OCI-LY7 (cell line): ENCODE measurements at regions not wholly inside any gene's neighbourhood (a gene's known extent, or its start where the extent isn't known, plus 50 kb on each side); places are given as distances from the start of the nearest gene placed in this dataset.

Source experiments
- BruUV-seq: library from RNA; stranded (reverse); fragments of 400-500 nt; replicated peaks from 2 replicates; lab custom pipeline; 2021; lab: Mats Ljungman, UMichigan
- CTCF ChIA-PET: fragments of 300-600 bp; sonication (Branson Sonifier 250); formaldehyde crosslinking; loops from one replicate; lab custom pipeline; 2022; ENCODE audit warnings: antibody characterized with exemption; ENCODE audit not compliant: unreplicated experiment; lab: Charles Lee
- POLR2A ChIA-PET: fragments of 300-600 bp; sonication (Branson Sonifier 250); formaldehyde crosslinking; loops from one replicate; lab custom pipeline; 2022; ENCODE audit warnings: antibody characterized with exemption; lab: Charles Lee
- DNase-seq: peaks from one replicate; pipeline ENCODE4 v3.0.0-alpha.2; 2015; ENCODE audit warnings: low spot score
- H2AFZ ChIP-seq: fragments of 200-600 bp; sonication (generic), shearing (Covaris generic); 2 replicates; pipeline ENCODE4 v1.6.1; 2014; ENCODE audit warnings: mild to moderate bottlenecking, antibody characterized with exemption, low read length, moderate library complexity
- H3K27ac ChIP-seq: fragments of 200-600 bp; sonication (generic); 2 replicates; pipeline ENCODE4 v1.5.1; 2014; ENCODE audit warnings: mixed run types, low read depth, mild to moderate bottlenecking, moderate library complexity, low read length, inconsistent platforms; ENCODE audit not compliant: poor library complexity, severe bottlenecking
- H3K36me3 ChIP-seq: fragments of 200-600 bp; sonication (generic); 2 replicates; pipeline ENCODE4 v1.6.1; 2014; ENCODE audit warnings: mild to moderate bottlenecking, antibody characterized with exemption, low read length, moderate library complexity, mixed read lengths; ENCODE audit not compliant: insufficient read depth
- H3K4me1 ChIP-seq: fragments of 200-600 bp; sonication (generic); 2 replicates; pipeline ENCODE4 v1.5.1; 2014; ENCODE audit warnings: mild to moderate bottlenecking, low read length; ENCODE audit not compliant: insufficient read depth, poor library complexity, severe bottlenecking
- H3K4me2 ChIP-seq: fragments of 200-600 bp; sonication (generic); 2 replicates; pipeline ENCODE4 v1.6.1; 2014; ENCODE audit warnings: mild to moderate bottlenecking, low read length
- H3K4me3 ChIP-seq: fragments of 200-600 bp; sonication (generic); 2 replicates; pipeline ENCODE4 v1.5.1; 2014; ENCODE audit warnings: mild to moderate bottlenecking, low read depth, low read length; ENCODE audit not compliant: poor library complexity, severe bottlenecking
- H3K79me2 ChIP-seq: fragments of 200-600 bp; sonication (generic); 2 replicates; pipeline ENCODE4 v1.6.1; 2016; ENCODE audit warnings: low read depth, mild to moderate bottlenecking, low read length, moderate library complexity, mixed read lengths; ENCODE audit not compliant: insufficient read depth
- H3K9me2 ChIP-seq: fragments of 200-600 bp; sonication (generic); 2 replicates; pipeline ENCODE4 v1.6.1; 2016; ENCODE audit warnings: mild to moderate bottlenecking, low read length, mixed read lengths; ENCODE audit not compliant: insufficient read depth
- H3K9me3 ChIP-seq: fragments of 200-600 bp; sonication (generic); 2 replicates; pipeline ENCODE4 v1.6.1; 2014; ENCODE audit warnings: mild to moderate bottlenecking, mixed run types, low read length, mixed read lengths
- H4K20me1 ChIP-seq: fragments of 200-600 bp; sonication (generic); 2 replicates; pipeline ENCODE4 v1.6.1; 2014; ENCODE audit warnings: mild to moderate bottlenecking, antibody characterized with exemption, low read length, moderate library complexity, mixed read lengths; ENCODE audit not compliant: insufficient read depth
- CTCF ChIP-seq: fragments of 200-600 bp; sonication (generic); conservative IDR thresholded peaks from 2 replicates; pipeline ENCODE4 v1.5.1; 2014; ENCODE audit warnings: mild to moderate bottlenecking, antibody characterized with exemption, low read length, moderate library complexity, mixed read lengths
- EZH2phosphoT487 ChIP-seq: fragments of 200-600 bp; sonication (generic); IDR thresholded peaks from 2 replicates; pipeline ENCODE4 v1.6.1; 2018; ENCODE audit warnings: low read depth, borderline replicate concordance, mild to moderate bottlenecking, mixed run types, antibody characterized with exemption, low read length, moderate library complexity, mixed read lengths
- intact Hi-C: fragments of 100-400 bp; cut with micrococcal nuclease; formaldehyde crosslinking; loops from one replicate; pipeline ENCODE4 v1.10.0; 2022; ENCODE audit not compliant: unreplicated experiment

- H3K4me2 ChIP-seq, result no peak overlapping the region
- POLR2A ChIA-PET, result no interaction called here
- H3K27ac ChIP-seq, result no peak overlapping the region
- no peak for TF ChIP-seq EZH2phosphoT487
- TF ChIP-seq CTCF, result no peak
- H3K9me2 ChIP-seq, result no peaks in the 10 kb centered on the region
- no peaks in the 10 kb centered on the region for H3K36me3 ChIP-seq
- no peaks in the 10 kb centered on the region for H4K20me1 ChIP-seq
- intact Hi-C loops, result no loop called here
- H2AFZ ChIP-seq, result no peak overlapping the region
- no peaks in the 10 kb centered on the region for H3K4me1 ChIP-seq
- H3K79me2 ChIP-seq, result no peaks in the 10 kb centered on the region
- no peaks in the 10 kb centered on the region for H3K9me3 ChIP-seq
- no peak overlapping the region for H3K4me3 ChIP-seq
- no TSS peak for BruUV-seq
- DNase-seq, result no peak
- CTCF ChIA-PET, result no interaction called here
Observed at GRCh38 chr13:107185889-107186288, 618.0 kb upstream of the ARGLU1 start.

GRCh38 chr13:107170270-107170931 is 602.5 kb upstream of the ARGLU1 start:
- no peak overlapping the region for H3K4me2 ChIP-seq
- no peaks in the 10 kb centered on the region for H3K4me1 ChIP-seq
- no peak overlapping the region for H3K27ac ChIP-seq
- CTCF ChIA-PET, result no interaction called here
- BruUV-seq, result no TSS peak
- H4K20me1 ChIP-seq, result no peaks in the 10 kb centered on the region
- no peak overlapping the region for H3K4me3 ChIP-seq
- POLR2A ChIA-PET, result no interaction called here
- H2AFZ ChIP-seq, result no peak overlapping the region
- no peaks in the 10 kb centered on the region for H3K79me2 ChIP-seq
- no peaks in the 10 kb centered on the region for H3K9me3 ChIP-seq
- H3K36me3 ChIP-seq, result no peaks in the 10 kb centered on the region
- no peak for DNase-seq
- no peaks in the 10 kb centered on the region for H3K9me2 ChIP-seq
- no peak for TF ChIP-seq EZH2phosphoT487
- TF ChIP-seq CTCF, result no peak
- intact Hi-C loops, result no loop called here

GRCh38 chr13:107157271-107157670 is 589.3 kb upstream of the ARGLU1 start:
- POLR2A ChIA-PET, result no interaction called here
- Histone ChIP-seq H3K27ac (no peak overlapping the region), H3K9me2 (no peaks in the 10 kb centered on the region), H3K4me3 (no peak overlapping the region), H3K79me2 (no peaks in the 10 kb centered on the region), H3K4me1 (no peaks in the 10 kb centered on the region), H4K20me1 (no peaks in the 10 kb centered on the region), H3K9me3 (no peaks in the 10 kb centered on the region), H2AFZ (no peak overlapping the region), H3K4me2 (no peak overlapping the region), H3K36me3 (no peaks in the 10 kb centered on the region)
- no TSS peak for BruUV-seq
- intact Hi-C loops, result no loop called here
- no peak for DNase-seq
- no peak for TF ChIP-seq CTCF
- TF ChIP-seq EZH2phosphoT487, result no peak
- CTCF ChIA-PET, result no interaction called here
